ENCODE measurements at regions not wholly inside any gene's neighbourhood (a gene's known extent, or its start where the extent isn't known, plus 50 kb on each side); places are given as distances from the start of the nearest gene placed in this dataset.

DNA sequence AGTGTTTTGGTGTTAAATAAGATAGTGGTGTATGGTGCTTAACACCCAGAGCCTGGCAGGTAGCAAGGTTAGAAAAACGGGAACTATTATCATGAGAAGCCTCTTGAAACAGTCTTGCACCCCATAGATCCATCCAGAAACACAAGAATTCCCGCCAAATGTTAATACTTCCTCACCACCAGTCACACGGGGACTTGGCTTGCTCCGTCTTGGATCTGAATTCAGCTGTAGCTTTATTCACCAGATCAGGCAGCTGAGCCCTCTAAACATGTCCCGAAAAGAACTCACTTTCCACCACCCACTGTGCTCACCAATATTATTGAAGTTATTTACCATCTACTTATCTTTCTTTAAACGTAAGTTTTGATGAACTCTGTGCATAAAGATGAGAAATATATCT lies 101.6 kb upstream of the PTPN3 start:
- H3K4me1 ChIP-seq (ENCODE audit: control insufficient read depth in 2 of 2, insufficient read depth in 1 of 2, low read depth in 1 of 2, low read length in 2 of 2): no peaks in the 10 kb centered on the region
- no CpG with 5 or more reads among the region's 6 CpGs for WGBS, 2 donors (ENCODE audit: extremely low coverage in 2 of 2, insufficient read length in 2 of 2, insufficient replicate concordance in 1 of 2)

DNA sequence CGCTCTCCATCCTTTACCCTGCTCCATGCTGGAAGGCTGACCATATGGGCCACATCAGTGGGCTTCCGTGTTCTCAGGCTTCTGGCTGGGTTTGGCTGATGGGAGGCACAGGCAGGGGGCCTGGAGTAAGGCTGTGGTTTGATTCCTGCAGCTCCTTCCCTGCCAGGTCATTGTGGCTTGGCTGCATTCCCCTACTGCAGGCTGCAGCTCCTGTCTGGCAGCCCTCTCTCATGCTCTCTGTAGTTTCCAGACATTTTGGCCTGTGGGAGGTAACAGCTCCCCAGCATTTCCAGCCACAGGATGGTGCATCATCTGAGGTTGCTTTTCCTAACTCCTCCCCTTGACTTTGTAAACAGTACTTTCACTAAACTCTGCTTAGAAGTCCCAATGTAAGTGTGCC lies 102.0 kb upstream of the PTPN3 start:
- H2AFZ ChIP-seq (ENCODE audit: low read length): no peak overlapping the region
- no peaks in the 10 kb centered on the region for H3K9me3 ChIP-seq (replicated peaks in 1 of 2; ENCODE audit: control insufficient read depth in 2 of 2, insufficient read depth in 1 of 2, low read depth in 1 of 2, low read length in 2 of 2)

More for the DNA sequence above, 101.6 kb upstream of the PTPN3 start:
- no peak overlapping the region for H3K14ac ChIP-seq (ENCODE audit: low read length)
- no peak overlapping the region for H4K91ac ChIP-seq (ENCODE audit: low read depth, low read length, poor library complexity)
- no peak overlapping the region for H2BK5ac ChIP-seq (ENCODE audit: low read length)
- no peak overlapping the region for H3K18ac ChIP-seq (ENCODE audit: low read length)
- no peaks in the 10 kb centered on the region for H3K9me3 ChIP-seq (replicated peaks in 1 of 2; ENCODE audit: control insufficient read depth in 2 of 2, insufficient read depth in 1 of 2, low read depth in 1 of 2, low read length in 2 of 2)
- H2AFZ ChIP-seq (ENCODE audit: low read length): no peak overlapping the region
- no peak overlapping the region for H2BK15ac ChIP-seq (ENCODE audit: low read length)
- no peak overlapping the region for H3K9ac ChIP-seq (ENCODE audit: low read depth, low read length, poor library complexity)
- H3K4me3 ChIP-seq (ENCODE audit: low read length in 2 of 2): no peak overlapping the region
- H3K36me3 ChIP-seq (replicated peaks in 1 of 2; ENCODE audit: control insufficient read depth in 2 of 2, insufficient read depth in 2 of 2, low read length in 2 of 2): no peaks in the 10 kb centered on the region
- H4K8ac ChIP-seq (ENCODE audit: low read depth, low read length): no peak overlapping the region
- H3K4ac ChIP-seq (ENCODE audit: low read length): no peak overlapping the region
- DNase-seq (ENCODE audit: low spot score): no peak
- no peak overlapping the region for H3K23ac ChIP-seq (ENCODE audit: low read depth, low read length, poor library complexity)
- H2BK120ac ChIP-seq (ENCODE audit: low read depth, low read length): no peak overlapping the region
- H2AK5ac ChIP-seq (ENCODE audit: low read depth, low read length): no peak overlapping the region
- H3K27ac ChIP-seq (replicated peaks; ENCODE audit: low read length): no peak overlapping the region
- no peak overlapping the region for H3K4me2 ChIP-seq (ENCODE audit: insufficient read depth, low read length, poor library complexity, severe bottlenecking)
- no peaks in the 10 kb centered on the region for H3K27me3 ChIP-seq (ENCODE audit: control insufficient read depth in 3 of 3, insufficient read depth in 3 of 3, low read depth in 1 of 3, low read length in 3 of 3)
- no peaks in the 10 kb centered on the region for H3K79me1 ChIP-seq (ENCODE audit: low read depth, low read length)
- H2BK12ac ChIP-seq (ENCODE audit: low read length): no peak overlapping the region

DNA sequence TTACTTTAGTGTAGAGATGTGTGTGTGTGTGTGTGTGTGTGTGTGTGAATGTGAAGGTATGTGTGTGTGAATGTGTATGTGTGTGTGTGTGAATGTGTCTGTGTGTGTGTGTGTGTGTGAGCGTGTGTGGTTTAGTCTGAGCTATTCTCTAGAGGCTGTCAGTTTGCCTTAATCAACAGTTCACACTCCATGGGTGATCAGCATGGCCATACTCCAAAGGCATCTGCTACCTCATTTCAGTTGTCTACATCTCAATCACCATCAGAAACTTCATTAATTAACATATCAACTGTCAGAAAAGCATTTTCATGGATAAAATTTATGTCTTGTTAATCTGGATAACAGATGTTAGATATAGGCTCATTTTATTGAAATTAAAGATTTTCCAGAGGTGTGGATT lies 103.1 kb upstream of the PTPN3 start:
- no peaks in the 10 kb centered on the region for H3K9me3 ChIP-seq (replicated peaks in 1 of 2; ENCODE audit: control insufficient read depth in 2 of 2, insufficient read depth in 1 of 2, low read depth in 1 of 2, low read length in 2 of 2)
- no peak overlapping the region for H3K14ac ChIP-seq (ENCODE audit: low read length)
- no peak overlapping the region for H3K4ac ChIP-seq (ENCODE audit: low read length)
- DNase-seq (ENCODE audit: low spot score): no peak
- H3K36me3 ChIP-seq (replicated peaks in 1 of 2; ENCODE audit: control insufficient read depth in 2 of 2, insufficient read depth in 2 of 2, low read length in 2 of 2): no peaks in the 10 kb centered on the region
- no CpG with 5 or more reads among the region's 1 CpG for WGBS, 2 donors (ENCODE audit: extremely low coverage in 2 of 2, insufficient read length in 2 of 2, insufficient replicate concordance in 1 of 2)
- H4K91ac ChIP-seq (ENCODE audit: low read depth, low read length, poor library complexity): no peak overlapping the region
- no peaks in the 10 kb centered on the region for H3K79me1 ChIP-seq (ENCODE audit: low read depth, low read length)
- H3K4me2 ChIP-seq (ENCODE audit: insufficient read depth, low read length, poor library complexity, severe bottlenecking): no peak overlapping the region
- no peak overlapping the region for H4K8ac ChIP-seq (ENCODE audit: low read depth, low read length)
- H2AFZ ChIP-seq (ENCODE audit: low read length): no peak overlapping the region
- no peaks in the 10 kb centered on the region for H3K27me3 ChIP-seq (ENCODE audit: control insufficient read depth in 3 of 3, insufficient read depth in 3 of 3, low read depth in 1 of 3, low read length in 3 of 3)
- H2BK15ac ChIP-seq (ENCODE audit: low read length): no peak overlapping the region
- no peak overlapping the region for H2BK12ac ChIP-seq (ENCODE audit: low read length)
- no peak overlapping the region for H3K9ac ChIP-seq (ENCODE audit: low read depth, low read length, poor library complexity)
- H3K18ac ChIP-seq (ENCODE audit: low read length): no peak overlapping the region
- H3K23ac ChIP-seq (ENCODE audit: low read depth, low read length, poor library complexity): no peak overlapping the region
- H3K27ac ChIP-seq (replicated peaks; ENCODE audit: low read length): no peak overlapping the region
- H2BK120ac ChIP-seq (ENCODE audit: low read depth, low read length): no peak overlapping the region
- no peak overlapping the region for H2AK5ac ChIP-seq (ENCODE audit: low read depth, low read length)
- no peaks in the 10 kb centered on the region for H3K4me1 ChIP-seq (ENCODE audit: control insufficient read depth in 2 of 2, insufficient read depth in 1 of 2, low read depth in 1 of 2, low read length in 2 of 2)
- H3K4me3 ChIP-seq (ENCODE audit: low read length in 2 of 2): no peak overlapping the region
- H2BK5ac ChIP-seq (ENCODE audit: low read length): no peak overlapping the region

More for the DNA sequence above, 102.0 kb upstream of the PTPN3 start:
- Histone ChIP-seq H3K18ac (ENCODE audit: low read length) (no peak overlapping the region), H2BK5ac (ENCODE audit: low read length) (no peak overlapping the region), H3K4me3 (ENCODE audit: low read length in 2 of 2) (no peak overlapping the region), H3K4me2 (ENCODE audit: insufficient read depth, low read length, poor library complexity, severe bottlenecking) (no peak overlapping the region), H3K27me3 (ENCODE audit: control insufficient read depth in 3 of 3, insufficient read depth in 3 of 3, low read depth in 1 of 3, low read length in 3 of 3) (no peaks in the 10 kb centered on the region), H4K91ac (ENCODE audit: low read depth, low read length, poor library complexity) (no peak overlapping the region), H4K8ac (ENCODE audit: low read depth, low read length) (no peak overlapping the region), H3K23ac (ENCODE audit: low read depth, low read length, poor library complexity) (no peak overlapping the region), H3K36me3 (replicated peaks in 1 of 2; ENCODE audit: control insufficient read depth in 2 of 2, insufficient read depth in 2 of 2, low read length in 2 of 2) (no peaks in the 10 kb centered on the region), H2BK120ac (ENCODE audit: low read depth, low read length) (no peak overlapping the region), H3K14ac (ENCODE audit: low read length) (peak overlapping the region; percentile 78), H2AK5ac (ENCODE audit: low read depth, low read length) (no peak overlapping the region), H2BK12ac (ENCODE audit: low read length) (no peak overlapping the region), H3K79me1 (ENCODE audit: low read depth, low read length) (no peaks in the 10 kb centered on the region), H2BK15ac (ENCODE audit: low read length) (no peak overlapping the region), H3K27ac (replicated peaks; ENCODE audit: low read length) (no peak overlapping the region), H3K4me1 (ENCODE audit: control insufficient read depth in 2 of 2, insufficient read depth in 1 of 2, low read depth in 1 of 2, low read length in 2 of 2) (no peaks in the 10 kb centered on the region), H3K4ac (ENCODE audit: low read length) (no peak overlapping the region), H3K9ac (ENCODE audit: low read depth, low read length, poor library complexity) (no peak overlapping the region)
- DNase-seq (ENCODE audit: low spot score): no peak
- no CpG with 5 or more reads among the region's 2 CpGs for WGBS, 2 donors (ENCODE audit: extremely low coverage in 2 of 2, insufficient read length in 2 of 2, insufficient replicate concordance in 1 of 2)

DNA sequence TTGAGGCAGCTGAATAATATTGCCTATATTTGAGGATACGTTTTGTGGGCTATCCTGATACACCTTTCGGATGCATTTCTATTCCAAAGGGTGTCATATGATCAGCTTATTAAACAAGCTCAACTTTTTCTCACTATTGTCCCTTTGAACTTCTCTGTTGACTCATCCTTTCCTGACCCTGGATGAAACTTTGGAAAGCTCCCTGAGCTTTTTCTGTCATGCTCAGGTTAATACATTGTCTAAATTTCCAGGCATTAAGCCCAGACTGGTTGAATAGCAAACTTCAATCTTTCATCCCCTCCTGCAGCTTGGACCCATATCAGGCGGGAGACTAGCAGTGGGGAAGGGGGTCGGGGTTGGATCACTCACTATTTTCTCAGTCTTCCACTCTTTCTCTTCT lies 104.9 kb upstream of the PTPN3 start:
- Histone ChIP-seq H3K4me2 (ENCODE audit: insufficient read depth, low read length, poor library complexity, severe bottlenecking) (no peak overlapping the region), H2BK15ac (ENCODE audit: low read length) (no peak overlapping the region), H3K14ac (ENCODE audit: low read length) (no peak overlapping the region), H4K91ac (ENCODE audit: low read depth, low read length, poor library complexity) (no peak overlapping the region), H3K27ac (replicated peaks; ENCODE audit: low read length) (no peak overlapping the region), H2AFZ (ENCODE audit: low read length) (no peak overlapping the region), H3K4me1 (ENCODE audit: control insufficient read depth in 2 of 2, insufficient read depth in 1 of 2, low read depth in 1 of 2, low read length in 2 of 2) (no peaks in the 10 kb centered on the region), H3K4ac (ENCODE audit: low read length) (no peak overlapping the region), H3K18ac (ENCODE audit: low read length) (no peak overlapping the region), H3K4me3 (ENCODE audit: low read length in 2 of 2) (no peak overlapping the region), H3K9ac (ENCODE audit: low read depth, low read length, poor library complexity) (no peak overlapping the region), H3K23ac (ENCODE audit: low read depth, low read length, poor library complexity) (no peak overlapping the region), H3K79me1 (ENCODE audit: low read depth, low read length) (no peaks in the 10 kb centered on the region), H3K36me3 (replicated peaks in 1 of 2; ENCODE audit: control insufficient read depth in 2 of 2, insufficient read depth in 2 of 2, low read length in 2 of 2) (no peaks in the 10 kb centered on the region), H4K8ac (ENCODE audit: low read depth, low read length) (no peak overlapping the region), H2BK120ac (ENCODE audit: low read depth, low read length) (no peak overlapping the region), H3K27me3 (ENCODE audit: control insufficient read depth in 3 of 3, insufficient read depth in 3 of 3, low read depth in 1 of 3, low read length in 3 of 3) (no peaks in the 10 kb centered on the region), H2BK5ac (ENCODE audit: low read length) (no peak overlapping the region), H2AK5ac (ENCODE audit: low read depth, low read length) (no peak overlapping the region), H2BK12ac (ENCODE audit: low read length) (no peak overlapping the region), H3K9me3 (replicated peaks in 1 of 2; ENCODE audit: control insufficient read depth in 2 of 2, insufficient read depth in 1 of 2, low read depth in 1 of 2, low read length in 2 of 2) (no peaks in the 10 kb centered on the region)
- no peak for DNase-seq (ENCODE audit: low spot score)
- no CpG with 5 or more reads among the region's 4 CpGs for WGBS, 2 donors (ENCODE audit: extremely low coverage in 2 of 2, insufficient read length in 2 of 2, insufficient replicate concordance in 1 of 2)

Measured in neuronal stem cell (in vitro differentiated cells).